ENCODE measurements at regions not wholly inside any gene's neighbourhood (a gene's known extent, or its start where the extent isn't known, plus 50 kb on each side); places are given as distances from the start of the nearest gene placed in this dataset.

DNA sequence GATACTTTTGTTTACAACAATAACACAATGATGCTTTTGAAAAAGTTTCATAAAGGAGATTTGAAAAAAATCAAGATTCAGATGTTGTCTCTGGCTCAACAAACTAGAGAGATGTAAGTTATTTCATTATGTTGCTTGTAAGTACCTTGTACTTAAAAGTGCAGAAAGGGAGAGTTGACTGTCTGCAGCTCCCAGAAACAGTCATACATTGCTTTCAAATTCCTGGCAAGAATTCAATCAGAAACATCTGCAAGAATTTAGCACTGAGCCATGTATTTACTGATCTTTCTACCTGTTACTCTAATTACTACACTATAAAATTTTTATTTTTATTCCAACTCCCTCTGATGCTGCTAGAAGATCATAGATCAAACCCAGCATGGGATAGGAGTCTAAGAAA, 1261.3 kb upstream of the SPRY2 start:
- Histone ChIP-seq H4K20me1 (ENCODE audit: control insufficient read depth, insufficient read depth, low read length, poor library complexity, severe bottlenecking) (no peaks in the 10 kb centered on the region), H2AFZ (ENCODE audit: insufficient read depth, low read depth, low read length, poor library complexity, severe bottlenecking) (no peak overlapping the region), H3K36me3 (replicated peaks in 1 of 2; ENCODE audit: control extremely low read depth in 1 of 2, control insufficient read depth in 1 of 2, extremely low read depth in 1 of 2, insufficient read depth in 2 of 2, low read length in 1 of 2) (no peaks in the 10 kb centered on the region), H3K4me3 (ENCODE audit: control extremely low read depth in 1 of 5, extremely low read depth in 1 of 5, insufficient read depth in 1 of 5, low read depth in 2 of 5, low read length in 4 of 5) (no peak overlapping the region), H3K9me3 (ENCODE audit: control extremely low read depth in 1 of 3, control insufficient read depth in 2 of 3, insufficient read depth in 1 of 3, low read length in 2 of 3) (peaks cover 0 to 5% (median 0%) of the 10 kb centered on the region in 3 donors), H3K79me2 (ENCODE audit: control insufficient read depth, insufficient read depth, low read length) (no peaks in the 10 kb centered on the region), H3K4me1 (ENCODE audit: control insufficient read depth in 2 of 2, insufficient read depth in 2 of 2, low read length in 2 of 2) (no peaks in the 10 kb centered on the region), H3K27ac (ENCODE audit: low read length in 2 of 2) (no peak overlapping the region), H3K4me2 (replicated peaks; ENCODE audit: low read depth, low read length, poor library complexity, severe bottlenecking) (no peak overlapping the region), H3K27me3 (replicated peaks in 1 of 4; ENCODE audit: control extremely low read depth in 1 of 4, control insufficient read depth in 3 of 4, insufficient read depth in 4 of 4, low read length in 3 of 4) (no peaks in the 10 kb centered on the region), H3K9ac (ENCODE audit: low read length) (no peak overlapping the region)
- ChIA-PET CTCF (no interaction called here), POLR2A (no interaction called here)
- Mint-ChIP-seq H3K27ac (no peak overlapping the region), H3K9me3 (ENCODE audit: insufficient read depth) (peaks cover 3% of the 10 kb centered on the region), H3K27me3 (no peaks in the 10 kb centered on the region), H3K4me1 (no peaks in the 10 kb centered on the region), H3K4me3 (no peak overlapping the region)
- intact Hi-C loops (cut with micrococcal nuclease) = no loop called here
- TF ChIP-seq, protein P1, sequence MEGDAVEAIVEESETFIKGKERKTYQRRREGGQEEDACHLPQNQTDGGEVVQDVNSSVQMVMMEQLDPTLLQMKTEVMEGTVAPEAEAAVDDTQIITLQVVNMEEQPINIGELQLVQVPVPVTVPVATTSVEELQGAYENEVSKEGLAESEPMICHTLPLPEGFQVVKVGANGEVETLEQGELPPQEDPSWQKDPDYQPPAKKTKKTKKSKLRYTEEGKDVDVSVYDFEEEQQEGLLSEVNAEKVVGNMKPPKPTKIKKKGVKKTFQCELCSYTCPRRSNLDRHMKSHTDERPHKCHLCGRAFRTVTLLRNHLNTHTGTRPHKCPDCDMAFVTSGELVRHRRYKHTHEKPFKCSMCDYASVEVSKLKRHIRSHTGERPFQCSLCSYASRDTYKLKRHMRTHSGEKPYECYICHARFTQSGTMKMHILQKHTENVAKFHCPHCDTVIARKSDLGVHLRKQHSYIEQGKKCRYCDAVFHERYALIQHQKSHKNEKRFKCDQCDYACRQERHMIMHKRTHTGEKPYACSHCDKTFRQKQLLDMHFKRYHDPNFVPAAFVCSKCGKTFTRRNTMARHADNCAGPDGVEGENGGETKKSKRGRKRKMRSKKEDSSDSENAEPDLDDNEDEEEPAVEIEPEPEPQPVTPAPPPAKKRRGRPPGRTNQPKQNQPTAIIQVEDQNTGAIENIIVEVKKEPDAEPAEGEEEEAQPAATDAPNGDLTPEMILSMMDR (IDR thresholded peaks at IDR 0.05) = no peak
- TF ChIP-seq EZH2 (IDR thresholded peaks at IDR 0.05; ENCODE audit: borderline replicate concordance, insufficient read depth, low read depth, low read length, poor library complexity, severe bottlenecking) = no peak
- ATAC-seq (ENCODE audit: low read depth) = no peak
- DNase-seq = no peak

DNA sequence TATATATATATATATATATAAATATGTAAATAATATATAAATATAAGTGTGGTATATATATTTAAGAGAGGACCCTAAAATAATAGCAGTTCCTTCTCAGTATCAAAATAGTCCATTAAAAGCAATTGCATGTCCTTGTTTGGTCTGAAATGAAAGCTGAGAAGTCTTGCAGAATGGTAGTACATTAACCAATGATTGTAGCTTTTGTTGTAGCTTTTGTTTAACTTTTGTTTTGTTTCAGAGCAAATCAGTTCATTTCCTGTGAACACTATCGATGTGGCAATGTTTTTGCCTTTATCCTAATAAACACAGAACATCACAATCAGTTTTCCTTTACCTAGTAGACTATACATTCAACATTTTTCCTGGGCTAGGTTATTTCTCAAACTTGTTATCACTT, 1256.2 kb upstream of the SPRY2 start:
- CTCF ChIA-PET = no interaction called here
- no peaks in the 10 kb centered on the region for H3K27me3 Mint-ChIP-seq
- WGBS (ENCODE audit: insufficient coverage) = no CpG with 5 or more reads among the region's 1 CpG

More for the DNA sequence above, 1256.2 kb upstream of the SPRY2 start:
- DNase-seq = no peak
- intact Hi-C loops (cut with micrococcal nuclease) = no loop called here
- no peak overlapping the region for H3K27ac ChIP-seq (ENCODE audit: low read length in 2 of 2)
- no peak overlapping the region for H3K9ac ChIP-seq (ENCODE audit: low read length)
- H2AFZ ChIP-seq (ENCODE audit: insufficient read depth, low read depth, low read length, poor library complexity, severe bottlenecking) = no peak overlapping the region
- no peaks in the 10 kb centered on the region for H3K4me1 ChIP-seq (ENCODE audit: control insufficient read depth in 2 of 2, insufficient read depth in 2 of 2, low read length in 2 of 2)
- H4K20me1 ChIP-seq (ENCODE audit: control insufficient read depth, insufficient read depth, low read length, poor library complexity, severe bottlenecking) = no peaks in the 10 kb centered on the region
- POLR2A ChIA-PET = no interaction called here
- TF ChIP-seq EZH2 (IDR thresholded peaks at IDR 0.05; ENCODE audit: borderline replicate concordance, insufficient read depth, low read depth, low read length, poor library complexity, severe bottlenecking) = no peak
- TF ChIP-seq, protein P1 (IDR thresholded peaks at IDR 0.05) = no peak
- no peak overlapping the region for H3K4me2 ChIP-seq (replicated peaks; ENCODE audit: low read depth, low read length, poor library complexity, severe bottlenecking)
- H3K36me3 ChIP-seq (replicated peaks in 1 of 2; ENCODE audit: control extremely low read depth in 1 of 2, control insufficient read depth in 1 of 2, extremely low read depth in 1 of 2, insufficient read depth in 2 of 2, low read length in 1 of 2) = no peaks in the 10 kb centered on the region
- ATAC-seq (ENCODE audit: low read depth) = no peak
- no peaks in the 10 kb centered on the region for H3K9me3 ChIP-seq (ENCODE audit: control extremely low read depth in 1 of 3, control insufficient read depth in 2 of 3, insufficient read depth in 1 of 3, low read length in 2 of 3)
- no peaks in the 10 kb centered on the region for H3K4me1 Mint-ChIP-seq
- peaks cover 3% of the 10 kb centered on the region for H3K9me3 Mint-ChIP-seq (ENCODE audit: insufficient read depth)
- H3K4me3 ChIP-seq (ENCODE audit: control extremely low read depth in 1 of 5, extremely low read depth in 1 of 5, insufficient read depth in 1 of 5, low read depth in 2 of 5, low read length in 4 of 5) = no peak overlapping the region
- H3K4me3 Mint-ChIP-seq = no peak overlapping the region
- H3K27me3 ChIP-seq (replicated peaks in 1 of 4; ENCODE audit: control extremely low read depth in 1 of 4, control insufficient read depth in 3 of 4, insufficient read depth in 4 of 4, low read length in 3 of 4) = no peaks in the 10 kb centered on the region
- H3K27ac Mint-ChIP-seq = no peak overlapping the region
- no peaks in the 10 kb centered on the region for H3K79me2 ChIP-seq (ENCODE audit: control insufficient read depth, insufficient read depth, low read length)
